ENCODE measurements at regions not wholly inside any gene's neighbourhood (a gene's known extent, or its start where the extent isn't known, plus 50 kb on each side); places are given as distances from the start of the nearest gene placed in this dataset.
"Not testable (repeated sequence)": the region's sequence is repeated elsewhere in the genome, so short reads cannot be mapped to it uniquely, and the experiment has no call there.

- ChIA-PET CTCF (no interaction called here), POLR2A (no interaction called here)
- Mint-ChIP-seq H3K4me1 (no peaks in the 10 kb centered on the region), H3K27me3 (no peaks in the 10 kb centered on the region), H3K4me3 (no peak overlapping the region), H3K9me3 (no peaks in the 10 kb centered on the region), H3K36me3 (ENCODE audit: low read depth) (no peaks in the 10 kb centered on the region), H3K27ac (no peak overlapping the region)
- DNase-seq = no peak
Measured at GRCh38 chr4:144411119-144411518, 234.8 kb upstream of the HHIP start.

DNA sequence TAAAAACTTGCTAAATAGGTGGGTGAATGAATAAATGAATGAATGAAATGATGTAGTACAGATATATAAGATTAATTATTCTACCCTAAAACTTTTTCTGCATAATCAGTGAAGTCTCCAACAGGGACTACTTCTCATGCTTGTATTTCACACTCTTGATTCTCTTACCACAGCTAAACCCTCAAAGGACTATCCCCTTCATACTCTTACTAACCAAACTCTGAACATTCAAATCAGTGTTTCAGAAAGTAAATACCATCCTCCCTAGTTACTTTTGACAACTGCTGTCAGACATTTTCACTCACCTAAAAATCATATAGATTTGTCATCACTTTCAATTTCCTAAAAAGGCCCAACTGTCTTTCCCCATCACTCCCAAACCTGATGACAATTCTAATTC is 234.3 kb upstream of the HHIP start:
- no peaks in the 10 kb centered on the region for H3K9me3 Mint-ChIP-seq

GRCh38 chr4:144421056-144421455 is 224.9 kb upstream of the HHIP start:
- ChIA-PET POLR2A (no interaction called here), CTCF (no interaction called here)
- Mint-ChIP-seq H3K4me3 (no peak overlapping the region), H3K27ac (no peak overlapping the region), H3K4me1 (no peaks in the 10 kb centered on the region), H3K27me3 (no peaks in the 10 kb centered on the region), H3K36me3 (ENCODE audit: low read depth) (no peaks in the 10 kb centered on the region), H3K9me3 (no peaks in the 10 kb centered on the region)
- no peak for DNase-seq

More for the DNA sequence above, 234.3 kb upstream of the HHIP start:
- H3K4me3 Mint-ChIP-seq = no peak overlapping the region
- H3K4me1 Mint-ChIP-seq = no peaks in the 10 kb centered on the region
- H3K27ac Mint-ChIP-seq = no peak overlapping the region
- DNase-seq = no peak
- H3K36me3 Mint-ChIP-seq (ENCODE audit: low read depth) = no peaks in the 10 kb centered on the region
- H3K27me3 Mint-ChIP-seq = no peaks in the 10 kb centered on the region
- ChIA-PET CTCF (no interaction called here), POLR2A (no interaction called here)

- H3K9me3 Mint-ChIP-seq = no peaks in the 10 kb centered on the region
- ChIA-PET POLR2A (no interaction called here), CTCF (no interaction called here)
- no peaks in the 10 kb centered on the region for H3K36me3 Mint-ChIP-seq (ENCODE audit: low read depth)
- H3K4me1 Mint-ChIP-seq = no peaks in the 10 kb centered on the region
- H3K27me3 Mint-ChIP-seq = no peaks in the 10 kb centered on the region
- no peak overlapping the region for H3K27ac Mint-ChIP-seq
- no peak overlapping the region for H3K4me3 Mint-ChIP-seq
- DNase-seq = no peak
Measured at GRCh38 chr4:144421839-144422565, 224.0 kb upstream of the HHIP start.

GRCh38 chr4:144423930-144424329 is 222.0 kb upstream of the HHIP start:
- CTCF ChIA-PET = no interaction called here

GRCh38 chr4:144426023-144426422 is 219.9 kb upstream of the HHIP start:
- CTCF ChIA-PET = interaction anchor here (0.6 kb wide), 1 partner anchor 21 kb away, joined by 3 read pairs; no protein-coding TSS in a partner anchor
- DNase-seq; H3K27me3 Mint-ChIP-seq; H3K9me3 Mint-ChIP-seq; H3K4me1 Mint-ChIP-seq; H3K4me3 Mint-ChIP-seq; POLR2A ChIA-PET; H3K36me3 Mint-ChIP-seq (ENCODE audit: low read depth); H3K27ac Mint-ChIP-seq: not testable (repeated sequence)

More at GRCh38 chr4:144423930-144424329, 222.0 kb upstream of the HHIP start:
- DNase-seq = no peak
- Mint-ChIP-seq H3K27me3 (no peaks in the 10 kb centered on the region), H3K4me1 (no peaks in the 10 kb centered on the region), H3K36me3 (ENCODE audit: low read depth) (no peaks in the 10 kb centered on the region), H3K9me3 (no peaks in the 10 kb centered on the region), H3K4me3 (no peak overlapping the region), H3K27ac (no peak overlapping the region)
- POLR2A ChIA-PET = no interaction called here

GRCh38 chr4:144442713-144443112 is 203.2 kb upstream of the HHIP start:
- no peaks in the 10 kb centered on the region for H3K27me3 Mint-ChIP-seq
- H3K4me1 Mint-ChIP-seq = no peaks in the 10 kb centered on the region
- ChIA-PET CTCF (no interaction called here), POLR2A (no interaction called here)
- no peak overlapping the region for H3K27ac Mint-ChIP-seq
- H3K36me3 Mint-ChIP-seq (ENCODE audit: low read depth) = no peaks in the 10 kb centered on the region
- no peaks in the 10 kb centered on the region for H3K9me3 Mint-ChIP-seq
- no peak overlapping the region for H3K4me3 Mint-ChIP-seq
- DNase-seq = no peak

GRCh38 chr4:144449611-144450010 is 196.3 kb upstream of the HHIP start:
- no peak for DNase-seq
- CTCF ChIA-PET = no interaction called here
- no peaks in the 10 kb centered on the region for H3K36me3 Mint-ChIP-seq (ENCODE audit: low read depth)
- no peak overlapping the region for H3K27ac Mint-ChIP-seq
- H3K4me3 Mint-ChIP-seq = no peak overlapping the region
- H3K27me3 Mint-ChIP-seq = no peaks in the 10 kb centered on the region
- no peaks in the 10 kb centered on the region for H3K4me1 Mint-ChIP-seq
- H3K9me3 Mint-ChIP-seq = no peaks in the 10 kb centered on the region
- POLR2A ChIA-PET = no interaction called here

DNA sequence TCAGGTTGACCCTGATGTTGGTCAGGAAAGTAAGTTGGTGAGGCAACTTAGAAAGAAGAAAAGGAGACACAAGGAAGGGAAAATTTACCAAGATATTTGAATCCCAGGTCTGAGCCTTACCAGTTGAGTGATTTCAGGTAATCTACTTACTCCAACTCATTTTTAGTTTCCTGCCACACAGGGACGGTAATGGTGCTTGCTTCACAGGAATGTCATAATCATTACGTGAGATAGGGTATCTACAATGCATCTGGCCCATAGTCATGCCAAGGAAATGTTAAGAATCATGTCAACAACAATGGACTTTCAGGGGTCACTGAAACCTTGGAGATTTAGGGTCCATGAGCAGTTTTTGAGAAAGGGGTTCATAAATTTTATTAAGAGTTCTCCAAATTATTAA is 195.4 kb upstream of the HHIP start:
- Mint-ChIP-seq H3K36me3 (ENCODE audit: low read depth) (no peaks in the 10 kb centered on the region), H3K27ac (no peak overlapping the region), H3K9me3 (no peaks in the 10 kb centered on the region), H3K27me3 (no peaks in the 10 kb centered on the region), H3K4me1 (no peaks in the 10 kb centered on the region), H3K4me3 (no peak overlapping the region)
- ChIA-PET CTCF (no interaction called here), POLR2A (no interaction called here)
- DNase-seq = no peak

GRCh38 chr4:144451766-144452450 is 194.0 kb upstream of the HHIP start:
- Mint-ChIP-seq H3K9me3 (no peaks in the 10 kb centered on the region), H3K36me3 (ENCODE audit: low read depth) (no peaks in the 10 kb centered on the region), H3K4me1 (no peaks in the 10 kb centered on the region), H3K4me3 (no peak overlapping the region), H3K27me3 (no peaks in the 10 kb centered on the region), H3K27ac (no peak overlapping the region)
- DNase-seq = no peak
- CTCF ChIA-PET = no interaction called here
- POLR2A ChIA-PET = no interaction called here

DNA sequence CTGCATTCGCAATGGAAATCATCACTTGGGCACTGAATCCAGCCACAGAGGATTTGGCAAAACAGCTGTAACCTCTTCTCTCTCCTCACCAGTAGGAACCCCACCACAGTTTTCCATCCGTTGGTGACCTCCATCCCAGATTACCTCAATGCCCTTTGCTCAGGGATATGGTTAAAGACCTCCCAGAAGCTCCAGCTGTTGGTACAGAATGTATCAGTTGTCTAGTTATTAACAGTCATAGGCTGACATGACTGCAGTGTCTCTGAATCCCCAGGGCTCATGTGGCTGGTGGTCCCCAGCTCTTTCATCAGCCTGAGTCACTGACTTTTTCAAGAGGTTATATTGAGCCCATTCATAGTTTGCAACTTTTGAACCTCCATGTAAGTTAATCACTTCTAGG is 189.8 kb upstream of the HHIP start:
- no peaks in the 10 kb centered on the region for H3K27me3 Mint-ChIP-seq
- no peak overlapping the region for H3K4me3 Mint-ChIP-seq
- no peak for DNase-seq
- no peaks in the 10 kb centered on the region for H3K4me1 Mint-ChIP-seq
- CTCF ChIA-PET = no interaction called here
- H3K36me3 Mint-ChIP-seq (ENCODE audit: low read depth) = no peaks in the 10 kb centered on the region
- POLR2A ChIA-PET = no interaction called here
- no peak overlapping the region for H3K27ac Mint-ChIP-seq
- H3K9me3 Mint-ChIP-seq = no peaks in the 10 kb centered on the region

- Mint-ChIP-seq H3K27ac (no peak overlapping the region), H3K4me1 (no peaks in the 10 kb centered on the region), H3K36me3 (ENCODE audit: low read depth) (no peaks in the 10 kb centered on the region), H3K27me3 (peaks cover 2% of the 10 kb centered on the region), H3K9me3 (no peaks in the 10 kb centered on the region), H3K4me3 (no peak overlapping the region)
- DNase-seq = no peak
- CTCF ChIA-PET = interaction anchor here (0.7 kb wide), 1 partner anchor 13 kb away, joined by 6 read pairs; no protein-coding TSS in a partner anchor
- POLR2A ChIA-PET = no interaction called here
Measured at GRCh38 chr4:144461906-144462305, 184.1 kb upstream of the HHIP start.

GRCh38 chr4:144463236-144463635 is 182.7 kb upstream of the HHIP start:
- H3K36me3 Mint-ChIP-seq (ENCODE audit: low read depth) = no peaks in the 10 kb centered on the region
- H3K9me3 Mint-ChIP-seq = no peaks in the 10 kb centered on the region
- CTCF ChIA-PET = no interaction called here
- DNase-seq = no peak
- H3K4me1 Mint-ChIP-seq = no peaks in the 10 kb centered on the region
- no peak overlapping the region for H3K27ac Mint-ChIP-seq
- POLR2A ChIA-PET = no interaction called here
- H3K4me3 Mint-ChIP-seq = no peak overlapping the region
- peaks cover 2% of the 10 kb centered on the region for H3K27me3 Mint-ChIP-seq

DNA sequence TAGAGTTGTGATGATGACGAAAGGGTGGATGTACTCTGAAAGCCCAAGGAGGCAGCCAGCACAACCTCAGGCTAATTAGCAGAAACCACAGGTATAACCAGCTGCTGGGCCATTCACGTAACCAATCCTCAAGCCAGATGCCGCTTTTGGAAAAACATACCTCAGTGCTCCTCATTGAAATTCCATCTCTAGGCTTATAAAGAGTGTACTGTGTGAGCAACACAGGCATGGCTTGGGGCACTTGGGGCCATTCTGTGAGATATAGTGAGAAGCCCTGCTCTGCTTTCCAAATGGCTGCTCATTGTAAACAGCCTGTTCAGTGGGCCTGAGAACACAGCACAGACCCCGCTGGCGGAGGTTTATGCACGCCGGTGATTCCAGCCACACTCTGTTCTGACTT is 182.1 kb upstream of the HHIP start:
- ChIA-PET POLR2A (no interaction called here), CTCF (no interaction called here)
- Mint-ChIP-seq H3K36me3 (ENCODE audit: low read depth) (no peaks in the 10 kb centered on the region), H3K4me1 (no peaks in the 10 kb centered on the region), H3K27ac (no peak overlapping the region), H3K27me3 (peaks cover 2% of the 10 kb centered on the region), H3K4me3 (no peak overlapping the region), H3K9me3 (no peaks in the 10 kb centered on the region)
- DNase-seq = no peak
